OCI-LY7 (cell line): ENCODE measurements at regions not wholly inside any gene's neighbourhood (a gene's known extent, or its start where the extent isn't known, plus 50 kb on each side); places are given as distances from the start of the nearest gene placed in this dataset.

Experiments used
- BruUV-seq: library from RNA; stranded (reverse); fragments of 400-500 nt; replicated peaks from 2 replicates; lab custom pipeline; 2021; lab: Mats Ljungman, UMichigan
- CTCF ChIA-PET: fragments of 300-600 bp; sonication (Branson Sonifier 250); formaldehyde crosslinking; loops from one replicate; lab custom pipeline; 2022; ENCODE audit warnings: antibody characterized with exemption; ENCODE audit not compliant: unreplicated experiment; lab: Charles Lee
- POLR2A ChIA-PET: fragments of 300-600 bp; sonication (Branson Sonifier 250); formaldehyde crosslinking; loops from one replicate; lab custom pipeline; 2022; ENCODE audit warnings: antibody characterized with exemption; lab: Charles Lee
- DNase-seq: peaks from one replicate; pipeline ENCODE4 v3.0.0-alpha.2; 2015; ENCODE audit warnings: low spot score
- H2AFZ ChIP-seq: fragments of 200-600 bp; sonication (generic), shearing (Covaris generic); 2 replicates; pipeline ENCODE4 v1.6.1; 2014; ENCODE audit warnings: mild to moderate bottlenecking, antibody characterized with exemption, low read length, moderate library complexity
- H3K27ac ChIP-seq: fragments of 200-600 bp; sonication (generic); 2 replicates; pipeline ENCODE4 v1.5.1; 2014; ENCODE audit warnings: mixed run types, low read depth, mild to moderate bottlenecking, moderate library complexity, low read length, inconsistent platforms; ENCODE audit not compliant: poor library complexity, severe bottlenecking
- H3K36me3 ChIP-seq: fragments of 200-600 bp; sonication (generic); 2 replicates; pipeline ENCODE4 v1.6.1; 2014; ENCODE audit warnings: mild to moderate bottlenecking, antibody characterized with exemption, low read length, moderate library complexity, mixed read lengths; ENCODE audit not compliant: insufficient read depth
- H3K4me1 ChIP-seq: fragments of 200-600 bp; sonication (generic); 2 replicates; pipeline ENCODE4 v1.5.1; 2014; ENCODE audit warnings: mild to moderate bottlenecking, low read length; ENCODE audit not compliant: insufficient read depth, poor library complexity, severe bottlenecking
- H3K4me2 ChIP-seq: fragments of 200-600 bp; sonication (generic); 2 replicates; pipeline ENCODE4 v1.6.1; 2014; ENCODE audit warnings: mild to moderate bottlenecking, low read length
- H3K4me3 ChIP-seq: fragments of 200-600 bp; sonication (generic); 2 replicates; pipeline ENCODE4 v1.5.1; 2014; ENCODE audit warnings: mild to moderate bottlenecking, low read depth, low read length; ENCODE audit not compliant: poor library complexity, severe bottlenecking
- H3K79me2 ChIP-seq: fragments of 200-600 bp; sonication (generic); 2 replicates; pipeline ENCODE4 v1.6.1; 2016; ENCODE audit warnings: low read depth, mild to moderate bottlenecking, low read length, moderate library complexity, mixed read lengths; ENCODE audit not compliant: insufficient read depth
- H3K9me2 ChIP-seq: fragments of 200-600 bp; sonication (generic); 2 replicates; pipeline ENCODE4 v1.6.1; 2016; ENCODE audit warnings: mild to moderate bottlenecking, low read length, mixed read lengths; ENCODE audit not compliant: insufficient read depth
- H3K9me3 ChIP-seq: fragments of 200-600 bp; sonication (generic); 2 replicates; pipeline ENCODE4 v1.6.1; 2014; ENCODE audit warnings: mild to moderate bottlenecking, mixed run types, low read length, mixed read lengths
- H4K20me1 ChIP-seq: fragments of 200-600 bp; sonication (generic); 2 replicates; pipeline ENCODE4 v1.6.1; 2014; ENCODE audit warnings: mild to moderate bottlenecking, antibody characterized with exemption, low read length, moderate library complexity, mixed read lengths; ENCODE audit not compliant: insufficient read depth
- CTCF ChIP-seq: fragments of 200-600 bp; sonication (generic); conservative IDR thresholded peaks from 2 replicates; pipeline ENCODE4 v1.5.1; 2014; ENCODE audit warnings: mild to moderate bottlenecking, antibody characterized with exemption, low read length, moderate library complexity, mixed read lengths
- EZH2phosphoT487 ChIP-seq: fragments of 200-600 bp; sonication (generic); IDR thresholded peaks from 2 replicates; pipeline ENCODE4 v1.6.1; 2018; ENCODE audit warnings: low read depth, borderline replicate concordance, mild to moderate bottlenecking, mixed run types, antibody characterized with exemption, low read length, moderate library complexity, mixed read lengths
- intact Hi-C: fragments of 100-400 bp; cut with micrococcal nuclease; formaldehyde crosslinking; loops from one replicate; pipeline ENCODE4 v1.10.0; 2022; ENCODE audit not compliant: unreplicated experiment

GRCh38 chr9:97758334-97758916 is 61.3 kb upstream of the XPA start:
- no peaks in the 10 kb centered on the region for H3K9me3 ChIP-seq
- intact Hi-C loops, result no loop called here
- ChIA-PET CTCF (no interaction called here), POLR2A (no interaction called here)
- H2AFZ ChIP-seq, result no peak overlapping the region
- H3K4me2 ChIP-seq, result no peak overlapping the region
- no peaks in the 10 kb centered on the region for H3K9me2 ChIP-seq
- BruUV-seq, result no TSS peak
- H3K4me3 ChIP-seq, result no peak overlapping the region
- TF ChIP-seq CTCF, result no peak
- no peak for TF ChIP-seq EZH2phosphoT487
- no peaks in the 10 kb centered on the region for H3K36me3 ChIP-seq
- no peak overlapping the region for H3K27ac ChIP-seq
- H3K79me2 ChIP-seq, result no peaks in the 10 kb centered on the region
- DNase-seq, result no peak
- H3K4me1 ChIP-seq, result no peaks in the 10 kb centered on the region
- no peaks in the 10 kb centered on the region for H4K20me1 ChIP-seq

- POLR2A ChIA-PET, result no interaction called here
- no peak overlapping the region for H3K4me3 ChIP-seq
- no peaks in the 10 kb centered on the region for H4K20me1 ChIP-seq
- H3K9me2 ChIP-seq, result no peaks in the 10 kb centered on the region
- H3K36me3 ChIP-seq, result no peaks in the 10 kb centered on the region
- no peaks in the 10 kb centered on the region for H3K9me3 ChIP-seq
- CTCF ChIA-PET, result no interaction called here
- no peaks in the 10 kb centered on the region for H3K79me2 ChIP-seq
- H2AFZ ChIP-seq, result no peak overlapping the region
- intact Hi-C loops, result no loop called here
- H3K4me2 ChIP-seq, result no peak overlapping the region
- DNase-seq, result no peak
- TF ChIP-seq EZH2phosphoT487, result no peak
- no peak for TF ChIP-seq CTCF
- BruUV-seq, result no TSS peak
- no peak overlapping the region for H3K27ac ChIP-seq
- H3K4me1 ChIP-seq, result no peaks in the 10 kb centered on the region
Measured at GRCh38 chr9:97759581-97760288, 62.6 kb upstream of the XPA start.

- ChIA-PET CTCF (no interaction called here), POLR2A (interaction anchor here (0.5 kb wide), 1 partner anchor 79 kb away, joined by 4 read pairs; no protein-coding TSS in a partner anchor)
- Histone ChIP-seq H3K4me1 (no peaks in the 10 kb centered on the region), H3K79me2 (no peaks in the 10 kb centered on the region), H3K4me2 (no peak overlapping the region), H3K9me2 (no peaks in the 10 kb centered on the region), H3K36me3 (no peaks in the 10 kb centered on the region), H3K27ac (no peak overlapping the region), H3K4me3 (no peak overlapping the region), H3K9me3 (no peaks in the 10 kb centered on the region), H2AFZ (no peak overlapping the region), H4K20me1 (no peaks in the 10 kb centered on the region)
- intact Hi-C loops, result no loop called here
- BruUV-seq, result no TSS peak
- no peak for TF ChIP-seq EZH2phosphoT487
- no peak for TF ChIP-seq CTCF
- no peak for DNase-seq
Measured at GRCh38 chr9:97761056-97761598, 64.0 kb upstream of the XPA start.
